ENCODE measurements at regions not wholly inside any gene's neighbourhood (a gene's known extent, or its start where the extent isn't known, plus 50 kb on each side); places are given as distances from the start of the nearest gene placed in this dataset.

DNA sequence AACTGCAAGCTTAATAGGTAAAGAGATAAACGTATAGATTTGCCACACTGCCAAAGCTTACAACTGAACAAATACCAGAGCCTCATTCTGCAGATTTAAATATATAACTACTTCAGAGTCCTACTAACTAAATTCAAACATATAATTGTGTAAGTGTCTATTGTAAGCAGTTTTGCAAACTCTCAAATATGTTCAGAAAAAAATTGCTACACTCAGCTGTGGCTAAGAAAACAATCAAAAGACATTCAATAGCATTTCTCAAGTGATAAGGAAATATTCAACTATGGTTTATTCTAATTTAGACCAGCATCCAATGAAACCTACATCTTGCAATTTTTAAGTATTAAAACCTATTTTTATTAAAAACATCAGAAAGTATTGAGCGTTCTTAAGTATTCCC lies 202.4 kb downstream of the KCTD12 start:
- TF ChIP-seq, protein P1, sequence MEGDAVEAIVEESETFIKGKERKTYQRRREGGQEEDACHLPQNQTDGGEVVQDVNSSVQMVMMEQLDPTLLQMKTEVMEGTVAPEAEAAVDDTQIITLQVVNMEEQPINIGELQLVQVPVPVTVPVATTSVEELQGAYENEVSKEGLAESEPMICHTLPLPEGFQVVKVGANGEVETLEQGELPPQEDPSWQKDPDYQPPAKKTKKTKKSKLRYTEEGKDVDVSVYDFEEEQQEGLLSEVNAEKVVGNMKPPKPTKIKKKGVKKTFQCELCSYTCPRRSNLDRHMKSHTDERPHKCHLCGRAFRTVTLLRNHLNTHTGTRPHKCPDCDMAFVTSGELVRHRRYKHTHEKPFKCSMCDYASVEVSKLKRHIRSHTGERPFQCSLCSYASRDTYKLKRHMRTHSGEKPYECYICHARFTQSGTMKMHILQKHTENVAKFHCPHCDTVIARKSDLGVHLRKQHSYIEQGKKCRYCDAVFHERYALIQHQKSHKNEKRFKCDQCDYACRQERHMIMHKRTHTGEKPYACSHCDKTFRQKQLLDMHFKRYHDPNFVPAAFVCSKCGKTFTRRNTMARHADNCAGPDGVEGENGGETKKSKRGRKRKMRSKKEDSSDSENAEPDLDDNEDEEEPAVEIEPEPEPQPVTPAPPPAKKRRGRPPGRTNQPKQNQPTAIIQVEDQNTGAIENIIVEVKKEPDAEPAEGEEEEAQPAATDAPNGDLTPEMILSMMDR (IDR thresholded peaks at IDR 0.05) = no peak
- TF ChIP-seq POLR2A (IDR thresholded peaks at IDR 0.05) = no peak
